AML-193 (cell line): ENCODE measurements at regions not wholly inside any gene's neighbourhood (a gene's known extent, or its start where the extent isn't known, plus 50 kb on each side); places are given as distances from the start of the nearest gene placed in this dataset.

Experiments
- DNase-seq, 2 experiments: peaks; one replicate each; lab custom pipeline; 2025; lab: John Stamatoyannopoulos, UW

DNA sequence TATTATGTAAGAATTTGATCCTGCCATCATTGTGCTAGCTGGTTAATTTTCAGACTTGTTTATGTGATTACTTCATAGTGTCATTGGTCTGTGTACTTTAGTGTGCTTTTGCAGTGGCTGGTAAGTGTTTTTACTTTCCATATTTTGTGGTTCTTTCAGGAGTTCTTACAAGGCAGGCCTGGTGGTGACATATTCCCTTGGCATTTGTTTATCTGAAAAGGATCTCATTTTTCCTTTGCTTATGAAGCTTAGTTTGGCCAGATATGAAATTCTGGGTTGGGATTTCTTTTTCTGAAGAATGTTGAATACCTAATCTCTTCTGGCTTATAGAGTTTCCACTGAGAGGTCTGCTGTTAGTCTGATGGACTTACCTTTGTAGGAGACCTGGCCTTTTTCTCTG lies 72.8 kb upstream of the MC4R start:
- no peak for DNase-seq

- DNase-seq = no peak
These were observed 74.2 kb upstream of the MC4R start for GRCh38 chr18:60446821-60447220.

DNA sequence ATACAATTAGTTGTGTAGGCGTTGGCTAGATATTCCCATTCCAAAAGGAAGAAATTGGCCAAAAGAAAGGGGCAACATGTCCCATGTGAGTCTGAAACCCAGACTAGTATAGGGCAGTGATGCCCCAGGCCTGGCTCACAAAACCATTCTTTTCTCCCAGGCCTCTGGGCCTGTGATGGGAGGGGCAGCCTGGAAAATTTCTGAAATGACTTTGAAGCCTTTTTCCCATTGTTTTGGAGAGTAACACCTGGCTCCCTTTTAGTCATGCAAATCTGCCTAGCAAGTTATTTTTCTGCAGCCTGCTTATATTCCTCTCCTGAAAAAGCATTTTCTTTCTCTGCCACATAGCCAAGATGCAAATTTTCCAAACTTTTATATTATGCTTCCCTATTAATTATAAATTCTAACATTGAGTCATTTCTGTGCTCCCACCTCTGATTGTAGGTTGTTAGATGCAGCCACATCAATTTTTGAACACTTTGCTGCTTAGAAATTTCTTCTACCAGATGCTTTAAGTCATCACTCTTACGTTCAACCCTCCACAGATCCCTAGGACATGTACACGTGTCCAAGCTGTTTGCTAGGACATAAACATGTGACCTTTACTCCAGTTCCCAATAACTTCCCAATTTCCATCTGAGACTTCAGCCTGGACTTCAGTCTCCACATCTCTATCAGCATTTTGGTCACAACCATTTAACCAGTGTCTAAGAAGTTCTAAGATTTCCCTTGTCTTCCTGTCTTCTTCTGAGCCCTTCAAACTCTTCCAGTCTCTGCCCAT lies 76.1 kb upstream of the MC4R start:
- DNase-seq = no peak

DNA sequence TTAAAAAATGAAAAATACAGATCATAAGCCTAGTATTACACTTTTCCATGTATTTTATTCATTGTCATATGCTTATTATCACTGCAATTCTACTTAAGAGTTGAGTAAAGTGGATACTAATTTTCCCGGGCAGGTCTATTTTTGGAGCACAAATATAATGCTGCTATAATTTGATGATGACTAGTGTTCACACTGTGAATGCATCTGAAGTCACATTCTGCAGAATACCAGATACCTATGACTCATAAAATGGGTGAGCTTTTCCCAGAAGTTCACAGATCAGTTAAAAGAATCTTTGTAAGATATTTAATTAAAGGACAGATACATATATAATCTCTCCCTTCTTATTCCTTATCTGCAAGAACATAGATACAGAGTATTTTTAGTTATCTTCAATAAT lies 79.8 kb upstream of the MC4R start:
- DNase-seq = no peak

DNA sequence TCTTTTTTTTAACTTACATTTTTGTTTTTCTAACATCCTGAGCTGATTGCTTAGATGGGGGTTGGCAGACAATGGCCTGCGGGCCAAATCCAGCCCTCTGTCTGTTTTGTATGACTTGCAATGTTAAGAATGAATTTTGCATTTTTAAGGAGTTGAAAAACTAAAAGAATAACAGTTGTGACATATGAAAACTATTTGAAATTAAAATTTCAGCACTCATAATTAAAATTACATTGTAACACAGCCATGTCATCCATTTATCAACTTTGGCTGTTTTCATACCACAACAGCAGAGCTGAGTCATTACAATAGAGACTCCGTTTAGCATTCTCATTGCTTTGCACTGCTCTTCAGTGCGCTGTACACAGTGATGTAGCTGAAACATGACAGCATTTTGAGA lies 94.1 kb upstream of the MC4R start:
- no peak for DNase-seq

DNA sequence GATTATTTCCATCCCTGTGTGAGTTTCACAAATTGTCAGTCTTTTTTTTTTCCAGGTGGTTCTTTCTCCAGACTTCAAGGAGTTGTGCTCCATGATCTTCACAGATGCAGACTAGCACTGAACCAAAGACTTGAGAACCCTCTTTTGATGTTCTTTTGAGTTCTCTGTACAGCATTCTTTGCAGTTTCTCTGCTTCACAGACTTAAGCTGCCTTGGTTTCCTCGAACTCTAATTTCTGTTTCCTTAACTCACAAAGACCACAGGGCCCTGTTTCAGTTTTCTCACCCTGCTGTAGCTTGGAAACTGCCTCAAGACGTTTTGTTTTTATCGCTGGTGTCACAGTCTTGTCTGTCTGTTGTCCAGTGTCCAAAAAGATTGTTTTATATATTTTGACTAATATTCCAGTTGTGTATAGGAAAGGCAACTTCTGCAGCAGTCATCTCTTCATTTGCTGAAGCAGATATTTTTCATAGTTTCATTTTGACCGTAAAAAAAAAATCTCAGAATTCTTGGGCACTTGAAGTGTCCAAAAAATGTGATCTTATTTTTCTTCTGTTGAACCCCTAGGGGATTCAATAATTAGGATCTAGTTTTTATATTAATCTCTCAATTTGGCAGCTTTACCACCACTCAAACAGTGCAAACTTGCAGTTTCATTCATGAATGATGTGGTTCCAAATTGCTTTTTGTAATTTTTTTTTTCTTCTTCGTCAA lies 97.0 kb upstream of the MC4R start:
- DNase-seq = no peak

DNA sequence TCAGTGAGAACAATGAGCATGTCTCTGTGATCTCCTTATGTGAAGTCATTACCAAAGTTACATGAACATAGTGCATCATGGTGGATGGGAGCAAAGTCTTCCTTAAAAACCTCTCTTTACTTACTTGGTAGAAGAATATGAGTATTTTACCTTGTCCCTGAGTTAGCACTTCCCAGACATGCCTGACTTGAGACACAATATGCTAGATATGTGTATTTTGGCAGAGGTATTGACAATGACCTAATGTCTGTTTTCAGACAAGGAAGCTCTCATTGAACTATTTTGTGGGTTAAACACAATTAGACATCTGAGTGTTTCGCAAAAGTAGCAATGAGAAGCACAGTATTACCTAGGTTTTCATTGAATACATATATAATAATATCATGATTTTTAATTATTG lies 99.1 kb upstream of the MC4R start:
- DNase-seq = no peak

DNA sequence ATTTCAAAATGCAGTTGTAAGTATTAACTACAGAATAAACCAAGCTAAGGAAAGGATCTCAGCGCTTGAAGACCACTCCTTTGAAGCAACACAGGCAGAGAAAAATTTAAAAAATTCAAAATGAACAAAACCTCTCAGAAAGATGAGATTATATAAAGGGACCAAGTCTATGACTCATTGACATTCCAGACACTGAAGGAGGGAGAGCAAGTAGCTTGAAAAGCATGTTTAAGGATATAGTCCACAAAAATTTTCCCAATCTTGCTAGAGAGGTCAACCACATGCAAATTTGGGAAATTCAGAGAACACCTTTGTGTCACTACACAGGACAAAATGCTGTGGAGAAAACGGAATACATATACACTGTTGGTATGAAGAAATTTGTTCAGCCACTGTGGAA lies 112.6 kb upstream of the MC4R start:
- DNase-seq = no peak

GRCh38 chr18:60493066-60493465 lies 120.5 kb upstream of the MC4R start:
- DNase-seq = no peak

DNA sequence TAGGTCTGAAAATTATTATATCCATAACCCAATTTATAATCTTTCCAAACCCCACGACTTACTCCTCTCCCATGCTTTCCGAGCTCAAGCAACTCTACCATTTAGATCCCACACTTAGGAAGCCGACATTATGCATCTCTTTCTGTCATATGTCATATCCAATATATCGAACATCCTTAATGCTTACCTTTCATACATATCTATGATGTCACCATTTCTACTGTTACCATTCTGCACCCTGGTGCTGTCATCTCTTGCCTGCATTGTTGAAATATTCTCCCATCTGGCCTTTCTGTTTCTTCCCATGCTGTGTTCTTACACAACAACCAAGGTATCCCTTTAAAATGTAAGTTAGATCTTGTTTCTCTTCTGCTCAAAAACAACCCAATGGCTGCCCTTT lies 127.1 kb upstream of the MC4R start:
- no peak for DNase-seq

DNA sequence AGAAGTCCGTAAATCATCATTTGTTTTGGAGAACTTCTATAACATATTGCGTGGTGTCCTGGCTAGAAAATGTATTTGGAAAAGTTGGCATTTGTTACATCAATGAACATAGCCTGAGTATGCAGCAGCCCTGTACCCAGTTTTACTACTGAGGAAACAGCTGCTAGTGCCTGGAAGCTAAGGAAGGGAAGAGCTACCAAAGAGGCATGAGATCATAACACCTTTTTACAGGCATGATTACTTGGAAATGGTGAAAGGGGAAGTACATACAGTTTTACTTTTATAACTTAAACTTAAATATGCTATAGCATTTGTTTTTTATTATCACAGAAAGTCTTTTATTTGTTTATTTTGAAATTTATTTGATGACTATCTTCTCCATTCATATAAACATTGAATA lies 128.4 kb upstream of the MC4R start:
- DNase-seq = no peak

DNA sequence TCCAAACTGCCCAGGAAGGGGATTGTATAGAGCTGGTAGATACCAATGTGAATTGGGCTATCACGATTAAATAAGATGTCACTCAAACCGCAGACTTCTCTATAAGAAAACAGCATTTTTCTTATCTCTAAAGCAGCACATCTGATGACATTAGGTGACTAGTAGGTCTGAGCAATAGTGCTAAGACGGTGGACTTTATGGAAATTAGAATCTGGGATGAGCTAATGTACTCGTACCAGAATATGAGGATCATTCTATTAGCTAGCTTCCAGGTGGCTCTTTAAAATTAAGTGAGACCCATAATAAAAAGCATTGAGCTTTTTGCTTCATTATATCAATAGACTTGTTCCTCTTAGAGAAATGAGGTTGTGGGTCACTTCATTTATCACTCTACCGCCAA lies 130.0 kb upstream of the MC4R start:
- DNase-seq = no peak

- DNase-seq = no peak
These were observed 130.6 kb upstream of the MC4R start for GRCh38 chr18:60503199-60503598.

- no peak for DNase-seq
These were observed 133.6 kb upstream of the MC4R start for GRCh38 chr18:60506190-60506589.

GRCh38 chr18:60506682-60507081 lies 134.1 kb upstream of the MC4R start:
- no peak for DNase-seq

DNA sequence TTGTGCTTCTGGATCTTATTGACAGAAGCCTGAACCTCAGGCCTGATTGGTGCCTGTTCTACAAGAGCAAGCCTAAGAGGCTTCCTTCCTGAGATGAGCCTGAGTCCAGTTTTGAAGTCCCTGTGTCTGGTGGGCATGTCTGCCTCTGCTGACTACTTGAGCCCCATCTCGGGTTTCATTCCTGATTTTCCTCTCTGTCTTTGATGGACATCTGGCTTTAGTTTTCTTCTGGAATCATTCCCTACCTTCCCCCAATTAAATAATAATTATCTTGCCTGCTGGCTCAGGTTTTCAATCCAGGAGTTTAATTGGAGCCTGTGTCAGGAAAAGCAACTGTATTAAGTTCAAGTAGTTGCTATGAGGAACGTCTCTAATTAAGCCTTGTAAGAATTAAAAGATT lies 135.5 kb upstream of the MC4R start:
- no peak for DNase-seq

DNA sequence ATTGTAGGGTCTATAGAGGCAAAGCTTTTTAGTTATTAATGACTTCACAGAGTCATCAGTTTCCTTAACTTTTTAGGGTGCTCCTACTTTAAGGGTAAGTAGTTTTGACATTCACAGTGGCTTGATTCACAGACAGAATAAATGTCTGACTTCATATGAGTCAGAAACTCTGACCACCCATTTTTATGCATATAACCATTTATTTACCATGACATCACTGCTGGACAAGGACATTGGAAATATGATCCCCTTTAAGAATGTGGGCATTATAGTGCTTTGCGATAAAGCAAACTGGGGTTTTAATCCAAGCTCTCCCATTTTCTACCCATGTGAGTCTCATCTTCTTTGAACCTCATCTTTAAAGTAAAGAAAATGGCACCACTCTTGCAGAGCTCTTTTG lies 162.0 kb upstream of the MC4R start:
- DNase-seq = no peak

- DNase-seq = no peak
These were observed 164.5 kb upstream of the MC4R start for GRCh38 chr18:60537074-60537473.

DNA sequence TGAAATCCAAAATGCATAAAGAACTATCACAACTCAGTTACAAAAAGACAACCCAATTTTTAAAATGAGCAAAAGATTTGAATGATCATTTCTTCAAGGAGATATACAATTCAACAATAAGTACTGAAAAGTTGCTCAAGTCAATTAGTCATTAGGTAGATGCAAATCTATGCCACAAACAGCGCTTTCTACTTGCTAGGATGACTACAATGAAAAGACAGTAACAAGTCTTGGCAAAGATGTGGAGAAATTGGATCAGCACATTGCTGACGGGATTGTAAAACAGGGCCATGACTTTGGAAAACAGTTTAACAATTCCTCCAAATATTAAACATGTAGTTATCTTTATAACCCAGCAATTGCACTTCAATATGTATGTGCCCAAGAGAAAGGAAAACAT lies 166.3 kb upstream of the MC4R start:
- no peak for DNase-seq

- DNase-seq = no peak
These were observed 169.1 kb upstream of the MC4R start for GRCh38 chr18:60541661-60542060.

DNA sequence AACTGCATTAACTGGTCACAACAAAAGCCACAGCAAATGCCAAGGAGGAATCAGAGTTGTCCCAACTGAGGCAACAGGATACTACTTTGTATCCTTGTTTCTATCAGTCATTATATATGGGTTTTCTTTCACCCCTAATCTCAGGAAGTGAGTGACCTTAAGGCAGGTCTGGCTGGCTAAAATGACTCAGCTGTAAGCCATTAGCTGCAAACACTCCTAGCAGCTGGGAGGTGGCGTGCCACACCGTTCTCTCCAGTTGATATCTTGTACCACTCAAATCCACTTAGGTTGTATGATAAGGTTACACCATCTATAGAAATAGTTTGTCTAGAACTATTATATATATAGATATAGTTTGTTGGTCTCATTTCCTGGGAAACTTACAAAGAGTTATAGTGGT lies 171.1 kb upstream of the MC4R start:
- DNase-seq = no peak

DNA sequence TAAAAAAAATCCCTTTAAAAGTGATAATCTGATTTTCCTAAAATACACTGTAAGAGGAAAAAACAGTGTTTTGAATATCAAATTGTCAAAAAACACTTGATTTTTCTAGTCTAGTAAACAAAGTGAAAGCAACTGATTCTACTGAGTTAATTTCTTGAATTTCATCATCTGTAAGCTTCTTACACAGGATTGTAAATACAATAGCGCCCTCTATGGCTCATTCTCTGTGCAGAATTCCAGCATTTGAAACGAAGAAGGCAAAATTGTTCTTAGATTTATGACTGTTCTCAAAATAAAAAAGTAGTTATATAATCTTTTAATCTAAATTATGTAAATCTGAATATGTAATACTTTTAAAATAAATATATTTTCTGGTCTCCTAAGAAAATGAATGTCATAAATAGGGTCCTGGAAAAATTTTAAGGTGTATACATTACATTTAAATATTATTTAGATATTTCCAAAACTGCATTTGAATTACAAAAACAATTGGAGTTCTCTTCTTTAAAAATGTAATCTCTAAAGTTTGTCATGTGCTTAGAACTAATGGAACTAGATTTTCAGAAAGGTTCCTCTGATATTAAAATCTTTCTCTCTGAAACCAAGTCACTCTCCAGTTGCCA lies 176.9 kb upstream of the MC4R start:
- peak; percentile 52 to 63 for DNase-seq

GRCh38 chr18:60552948-60553347 lies 180.4 kb upstream of the MC4R start:
- no peak for DNase-seq
